Upper lobe of left lung (tissue), 6 donors: ENCODE measurements at regions not wholly inside any gene's neighbourhood (a gene's known extent, or its start where the extent isn't known, plus 50 kb on each side); places are given as distances from the start of the nearest gene placed in this dataset.

Experiments used
- ATAC-seq, 2 donors: fragments of 200-7000 bp; cut with Tn5 transposase; one replicate each; pipeline ENCODE4 v1.9.1; 2022; ENCODE audit warnings: mild to moderate bottlenecking in 2 of 2, moderate library complexity in 2 of 2; ENCODE audit not compliant: low FRiP score in 2 of 2
- DNase-seq, 2 donors: peaks; one replicate each; pipeline ENCODE4 v3.0.0-alpha.2; 2019 to 2020
- H3K27ac ChIP-seq, 4 donors: fragments of 200-600 bp; sonication (generic); one replicate each; pipeline ENCODE4 v1.5.1; 2016 to 2019
- H3K27me3 ChIP-seq, 4 donors: fragments of 200-600 bp; sonication (generic); one replicate each; pipeline ENCODE4 v1.5.1; 2017 to 2019
- H3K36me3 ChIP-seq, 4 donors: fragments of 200-600 bp; sonication (generic); one replicate each; pipeline ENCODE4 v1.5.1; 2016 to 2019
- H3K4me1 ChIP-seq, 4 donors: fragments of 200-600 bp; sonication (generic); one replicate each; pipeline ENCODE4 v1.5.1; 2018 to 2019
- H3K4me3 ChIP-seq, 4 donors: fragments of 200-600 bp; sonication (generic); one replicate each; pipeline ENCODE4 v1.5.1; 2017 to 2019; ENCODE audit warnings: mild to moderate bottlenecking in 2 of 4, moderate library complexity in 1 of 4
- H3K9me3 ChIP-seq, 4 donors: fragments of 200-600 bp; sonication (generic); one replicate each; pipeline ENCODE4 v1.5.1; 2018 to 2019
- CTCF ChIP-seq, 6 experiments: fragments of 450-650 bp in 4 of 6; fragments of 200-600 bp in 2 of 6; sonication (generic) in 2 of 6; IDR thresholded peaks; one replicate each; pipeline ENCODE4 v1.5.1; 2016 to 2019; ENCODE audit warnings: antibody characterized with exemption in 6 of 6
- EP300 ChIP-seq, 4 donors: sonication (generic); formaldehyde crosslinking; IDR thresholded peaks; one replicate each; pipeline ENCODE4 v1.5.1; 2017; ENCODE audit warnings: antibody characterized with exemption in 4 of 4, control low read depth in 2 of 4
- POLR2A ChIP-seq, 4 donors: fragments of 450-650 bp; IDR thresholded peaks; one replicate each; pipeline ENCODE4 v1.5.1; 2016 to 2017; ENCODE audit warnings: antibody characterized with exemption in 4 of 4, mild to moderate bottlenecking in 2 of 4
- POLR2AphosphoS5 ChIP-seq, 2 donors: sonication (generic); formaldehyde crosslinking; IDR thresholded peaks; one replicate each; pipeline ENCODE4 v1.5.1; 2017; ENCODE audit warnings: antibody characterized with exemption in 2 of 2
- WGBS, 2 donors: methylation state at CpG; one replicate each; pipeline ENCODE4 v1.1.5; 2017 to 2018; 5-methylcytosine and 5-hydroxymethylcytosine counted together
- donor health status: DM: no; HTN: no; CAD: no; lungs with moderate emphysema.
- donor health status: DM: no; HTN: yes; CAD: no; lungs with severe emphysema.

- H3K9me3 ChIP-seq, result no peaks in the 10 kb centered on the region
- TF ChIP-seq POLR2AphosphoS5 (IDR thresholded peaks at IDR 0.05) (no peak), CTCF (IDR thresholded peaks at IDR 0.05) (no peak)
- no peaks in the 10 kb centered on the region for H3K4me1 ChIP-seq
- no peaks in the 10 kb centered on the region for H3K36me3 ChIP-seq
- DNase-seq (no peak), ATAC-seq (no peak)
- no peaks in the 10 kb centered on the region for H3K27me3 ChIP-seq
- H3K27ac ChIP-seq, result no peak overlapping the region
- H3K4me3 ChIP-seq, result no peak overlapping the region
These were observed 769.2 kb downstream of the METTL15 start for GRCh38 chr11:28877340-28877739.

- Histone ChIP-seq H3K9me3 (no peaks in the 10 kb centered on the region), H3K27ac (no peak overlapping the region), H3K4me1 (no peaks in the 10 kb centered on the region), H3K36me3 (no peaks in the 10 kb centered on the region), H3K4me3 (no peak overlapping the region), H3K27me3 (no peaks in the 10 kb centered on the region)
- TF ChIP-seq POLR2AphosphoS5 (IDR thresholded peaks at IDR 0.05) (no peak), CTCF (IDR thresholded peaks at IDR 0.05) (no peak), EP300 (IDR thresholded peaks at IDR 0.05) (no peak), POLR2A (IDR thresholded peaks at IDR 0.05) (no peak)
- WGBS, 2 donors, result 81 to 83% methylated on average over 1 of the region's 1 CpG
- DNase-seq (no peak), ATAC-seq (no peak)
These were observed 766.5 kb downstream of the METTL15 start for GRCh38 chr11:28874706-28875105.

- Histone ChIP-seq H3K36me3 (no peaks in the 10 kb centered on the region), H3K27me3 (no peaks in the 10 kb centered on the region), H3K9me3 (no peaks in the 10 kb centered on the region), H3K27ac (no peak overlapping the region), H3K4me1 (no peaks in the 10 kb centered on the region), H3K4me3 (no peak overlapping the region)
- TF ChIP-seq EP300 (IDR thresholded peaks at IDR 0.05), result no peak
- TF ChIP-seq CTCF (IDR thresholded peaks at IDR 0.05), result no peak
- TF ChIP-seq POLR2A (IDR thresholded peaks at IDR 0.05), result no peak
- no peak for TF ChIP-seq POLR2AphosphoS5 (IDR thresholded peaks at IDR 0.05)
- WGBS, 2 donors, result 80 to 92% methylated on average over 1 of the region's 1 CpG
- no peak for DNase-seq
- no peak for ATAC-seq
These were observed 762.9 kb downstream of the METTL15 start for GRCh38 chr11:28871090-28871489.

- H3K36me3 ChIP-seq, result no peaks in the 10 kb centered on the region
- no peaks in the 10 kb centered on the region for H3K27me3 ChIP-seq
- no peak for ATAC-seq
- TF ChIP-seq POLR2A (IDR thresholded peaks at IDR 0.05) (no peak), POLR2AphosphoS5 (IDR thresholded peaks at IDR 0.05) (no peak), CTCF (IDR thresholded peaks at IDR 0.05) (no peak), EP300 (IDR thresholded peaks at IDR 0.05) (no peak)
- no peaks in the 10 kb centered on the region for H3K4me1 ChIP-seq
- peaks cover 0 to 1% (median 0%) of the 10 kb centered on the region in 4 donors for H3K9me3 ChIP-seq
- H3K27ac ChIP-seq, result no peak overlapping the region
- DNase-seq, result no peak
- 64 to 70% methylated on average over 2 of the region's 2 CpGs for WGBS, 2 donors
- no peak overlapping the region for H3K4me3 ChIP-seq
These were observed 755.2 kb downstream of the METTL15 start for GRCh38 chr11:28863422-28863821.

- DNase-seq, result no peak
- no peak for TF ChIP-seq POLR2A (IDR thresholded peaks at IDR 0.05)
- no peak for TF ChIP-seq POLR2AphosphoS5 (IDR thresholded peaks at IDR 0.05)
- TF ChIP-seq EP300 (IDR thresholded peaks at IDR 0.05), result no peak
- TF ChIP-seq CTCF (IDR thresholded peaks at IDR 0.05), result no peak
- Histone ChIP-seq H3K27ac (no peak overlapping the region), H3K27me3 (no peaks in the 10 kb centered on the region), H3K36me3 (no peaks in the 10 kb centered on the region), H3K4me1 (no peaks in the 10 kb centered on the region), H3K9me3 (peaks cover 0 to 14% (median 0%) of the 10 kb centered on the region in 4 donors), H3K4me3 (no peak overlapping the region)
- 44 to 51% methylated on average over 2 of the region's 2 CpGs for WGBS, 2 donors
- no peak for ATAC-seq
These were observed 752.7 kb downstream of the METTL15 start for GRCh38 chr11:28860893-28861292.
